Mesenchymal stem cell (in vitro differentiated cells and primary cell): ENCODE measurements at regions not wholly inside any gene's neighbourhood (a gene's known extent, or its start where the extent isn't known, plus 50 kb on each side); places are given as distances from the start of the nearest gene placed in this dataset.

Experiments
- DNase-seq: peaks from one replicate; pipeline ENCODE4 v3.0.0-alpha.2; 2013
- H2AFZ ChIP-seq: one replicate; pipeline ENCODE4 v1.6.1; 2013; ENCODE audit warnings: low read depth, mild to moderate bottlenecking, control low read depth, inconsistent platforms, low read length, moderate library complexity
- H2AK5ac ChIP-seq: 2 replicates; pipeline ENCODE4 v1.6.1; 2013; ENCODE audit warnings: low read length, moderate library complexity, mild to moderate bottlenecking, inconsistent platforms; ENCODE audit not compliant: severe bottlenecking
- H2BK120ac ChIP-seq: one replicate; pipeline ENCODE4 v1.6.1; 2013; ENCODE audit warnings: low read depth, mild to moderate bottlenecking, inconsistent platforms, low read length, moderate library complexity
- H2BK12ac ChIP-seq, 2 experiments: one replicate each; pipeline ENCODE4 v1.6.1; 2013; ENCODE audit warnings: inconsistent platforms in 2 of 2, low read length in 2 of 2, mild to moderate bottlenecking in 2 of 2, moderate library complexity in 2 of 2, control low read depth in 1 of 2
- H2BK15ac ChIP-seq: one replicate; pipeline ENCODE4 v1.6.1; 2013; ENCODE audit warnings: mild to moderate bottlenecking, low read depth, inconsistent platforms; ENCODE audit not compliant: poor library complexity, severe bottlenecking
- H2BK5ac ChIP-seq: 2 replicates; pipeline ENCODE4 v1.6.1; 2013; ENCODE audit warnings: low read depth, mild to moderate bottlenecking, low read length, control low read depth, inconsistent platforms; ENCODE audit not compliant: poor library complexity, severe bottlenecking
- H3K14ac ChIP-seq, 2 experiments: one replicate each; pipeline ENCODE4 v1.6.1; 2013; ENCODE audit warnings: inconsistent platforms in 2 of 2, low read length in 2 of 2, control low read depth in 1 of 2, mild to moderate bottlenecking in 1 of 2, moderate library complexity in 1 of 2
- H3K18ac ChIP-seq, 2 experiments: one replicate each; pipeline ENCODE4 v1.6.1; 2013; ENCODE audit warnings: inconsistent platforms in 2 of 2, low read length in 2 of 2, control low read depth in 1 of 2, low read depth in 1 of 2, mild to moderate bottlenecking in 1 of 2
- H3K23ac ChIP-seq, 2 experiments: one replicate each; pipeline ENCODE4 v1.6.1; 2013; ENCODE audit warnings: inconsistent platforms in 2 of 2, low read length in 2 of 2, mild to moderate bottlenecking in 2 of 2, moderate library complexity in 2 of 2, control low read depth in 1 of 2
- H3K27ac ChIP-seq: 2 replicates; pipeline ENCODE4 v1.5.1; 2013; ENCODE audit warnings: mild to moderate bottlenecking, moderate library complexity, low read length, control low read depth, inconsistent platforms; ENCODE audit not compliant: poor library complexity, severe bottlenecking
- H3K27me3 ChIP-seq, 2 experiments: 2 replicates each; pipeline versions ENCODE4 v1.6.1 to v1.7.0; 2013; ENCODE audit warnings: low read length in 2 of 2, mild to moderate bottlenecking in 2 of 2, moderate library complexity in 2 of 2, control low read depth in 1 of 2, inconsistent platforms in 1 of 2; ENCODE audit not compliant: control insufficient read depth in 1 of 2, insufficient read depth in 1 of 2
- H3K36me3 ChIP-seq, 2 experiments: 2 replicates each; pipeline versions ENCODE4 v1.6.1 to v1.7.0; 2013; ENCODE audit warnings: low read length in 2 of 2, control low read depth in 1 of 2, inconsistent platforms in 1 of 2, low read depth in 1 of 2, mild to moderate bottlenecking in 1 of 2; ENCODE audit not compliant: insufficient read depth in 2 of 2, control insufficient read depth in 1 of 2
- H3K4ac ChIP-seq, 2 experiments: one replicate each; pipeline ENCODE4 v1.6.1; 2013; ENCODE audit warnings: inconsistent platforms in 2 of 2, low read length in 2 of 2, mild to moderate bottlenecking in 2 of 2, moderate library complexity in 2 of 2, control low read depth in 1 of 2, low read depth in 1 of 2
- H3K4me1 ChIP-seq: 2 replicates; pipeline ENCODE4 v1.6.1; 2013; ENCODE audit warnings: low read depth, low read length, control low read depth; ENCODE audit not compliant: control insufficient read depth, insufficient read depth
- H3K4me2 ChIP-seq: 2 replicates; pipeline ENCODE4 v1.6.1; 2013; ENCODE audit warnings: low read length, mild to moderate bottlenecking, inconsistent platforms; ENCODE audit not compliant: poor library complexity, severe bottlenecking
- H3K4me3 ChIP-seq, 2 experiments: 2 replicates each; pipeline versions ENCODE4 v1.5.1 to v1.7.0; 2013; ENCODE audit warnings: low read length in 2 of 2, mild to moderate bottlenecking in 2 of 2, control low read depth in 1 of 2, low read depth in 1 of 2; ENCODE audit not compliant: insufficient read depth in 1 of 2
- H3K79me1 ChIP-seq: replicated peaks from 2 replicates; pipeline ENCODE4 v1.6.1; 2013; ENCODE audit warnings: mild to moderate bottlenecking, control low read depth, low read length, inconsistent platforms; ENCODE audit not compliant: poor library complexity, severe bottlenecking
- H3K9ac ChIP-seq: 2 replicates; pipeline ENCODE4 v1.7.0; 2013; ENCODE audit warnings: mild to moderate bottlenecking, low read length, moderate library complexity
- H3K9me3 ChIP-seq: 2 replicates; pipeline ENCODE4 v1.7.0; 2013; ENCODE audit warnings: mild to moderate bottlenecking, low read length; ENCODE audit not compliant: control insufficient read depth
- H4K8ac ChIP-seq: one replicate; pipeline ENCODE4 v1.6.1; 2013; ENCODE audit warnings: inconsistent platforms, mild to moderate bottlenecking, low read length, moderate library complexity
- H4K91ac ChIP-seq: one replicate; pipeline ENCODE4 v1.6.1; 2013; ENCODE audit warnings: mild to moderate bottlenecking, low read length, inconsistent platforms
- whole genome bisulfite sequencing: methylation state at CpG from one replicate; pipeline ENCODE4 v1.1.7; 2013; ENCODE audit warnings: mixed read lengths; 5-methylcytosine and 5-hydroxymethylcytosine counted together

DNA sequence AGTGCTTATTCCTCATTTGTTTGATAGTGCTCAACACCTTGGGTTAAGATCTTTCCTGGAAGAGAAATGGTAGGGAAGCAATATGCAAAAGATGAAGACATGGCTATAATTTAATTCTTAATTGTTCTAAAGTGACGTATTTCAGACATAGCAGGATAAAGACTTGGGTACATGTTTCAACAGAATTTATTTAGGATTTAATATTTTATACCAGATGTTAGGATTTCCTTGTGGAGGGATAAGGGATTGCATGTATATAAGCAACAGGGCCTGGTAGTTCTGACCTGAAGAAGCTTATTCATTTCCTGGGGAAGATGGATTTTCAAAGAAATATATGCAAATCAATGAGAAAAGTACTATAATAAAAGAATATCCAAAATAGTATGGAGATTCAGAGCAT is 163.8 kb downstream of the FAT3 start:
- DNase-seq = no peak
- WGBS = no CpG with 5 or more reads among the region's 1 CpG

DNA sequence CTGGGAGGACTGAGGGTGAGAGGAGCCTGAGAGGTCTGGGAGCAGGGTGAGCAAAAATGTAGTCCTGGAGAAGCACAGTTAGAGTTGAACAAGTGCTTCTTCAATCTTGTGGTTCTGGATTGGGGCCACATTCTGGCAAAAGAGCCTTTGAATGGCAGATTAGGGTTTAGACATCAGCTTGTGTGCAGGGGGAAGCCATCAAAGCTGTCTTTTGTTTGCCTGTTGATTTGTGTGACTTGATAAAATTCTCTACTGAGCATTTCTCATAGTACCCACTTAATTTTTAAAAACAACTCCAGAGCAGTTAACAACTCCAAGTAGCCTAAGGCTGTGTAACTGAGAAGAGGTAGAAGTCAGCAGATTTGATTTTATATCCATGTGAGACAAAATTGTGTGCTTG is 166.2 kb downstream of the FAT3 start:
- no peak overlapping the region for H3K27ac ChIP-seq
- peaks cover 0 to 6% of the 10 kb centered on the region in 2 experiments for H3K27me3 ChIP-seq

More for the DNA sequence above, 163.8 kb downstream of the FAT3 start:
- Histone ChIP-seq H2BK5ac (no peak overlapping the region), H3K4me3 (no peak overlapping the region), H3K9ac (no peak overlapping the region), H4K91ac (no peak overlapping the region), H3K23ac (no peak overlapping the region), H3K14ac (no peak overlapping the region), H3K36me3 (no peaks in the 10 kb centered on the region), H3K18ac (no peak overlapping the region), H3K4ac (no peak overlapping the region), H3K27me3 (peaks cover 0 to 6% of the 10 kb centered on the region in 2 experiments), H3K4me2 (no peak overlapping the region), H2BK15ac (no peak overlapping the region), H2BK12ac (no peak overlapping the region), H3K27ac (no peak overlapping the region), H3K9me3 (no peaks in the 10 kb centered on the region), H4K8ac (no peak overlapping the region), H2BK120ac (no peak overlapping the region), H2AK5ac (no peak overlapping the region), H2AFZ (no peak overlapping the region), H3K79me1 (no peaks in the 10 kb centered on the region), H3K4me1 (peaks cover 3% of the 10 kb centered on the region)

DNA sequence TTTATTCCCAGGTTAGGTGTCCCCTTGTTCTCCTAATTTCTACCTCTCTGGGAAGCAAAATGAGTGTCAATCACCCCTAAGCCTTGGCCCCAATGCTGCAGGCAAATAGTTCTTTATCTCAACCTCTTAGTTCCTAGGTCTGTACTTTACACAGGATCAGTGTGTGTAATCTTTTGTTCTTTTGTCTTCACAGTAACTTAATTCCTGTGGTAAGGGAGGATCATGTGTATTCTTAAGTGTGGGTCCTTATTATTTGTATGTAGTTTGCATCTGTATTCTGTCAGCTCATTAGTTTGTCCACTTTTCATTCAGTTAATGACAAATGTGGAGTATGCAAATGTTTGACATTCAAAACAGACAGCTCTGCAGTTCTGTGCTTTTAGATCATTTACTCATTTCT is 166.7 kb downstream of the FAT3 start:
- no peak for DNase-seq
- no peak overlapping the region for H2AK5ac ChIP-seq
- no peak overlapping the region for H4K8ac ChIP-seq
- H3K18ac ChIP-seq = no peak overlapping the region
- no peaks in the 10 kb centered on the region for H3K9me3 ChIP-seq
- H3K4me2 ChIP-seq = no peak overlapping the region
- H2AFZ ChIP-seq = no peak overlapping the region
- H2BK5ac ChIP-seq = no peak overlapping the region
- H3K14ac ChIP-seq = no peak overlapping the region
- H3K23ac ChIP-seq = no peak overlapping the region
- H3K27me3 ChIP-seq = peaks cover 0 to 6% of the 10 kb centered on the region in 2 experiments
- no peak overlapping the region for H2BK12ac ChIP-seq
- H3K36me3 ChIP-seq = no peaks in the 10 kb centered on the region
- peaks cover under 1% of the 10 kb centered on the region for H3K4me1 ChIP-seq
- H3K9ac ChIP-seq = no peak overlapping the region
- H3K79me1 ChIP-seq = no peaks in the 10 kb centered on the region
- no peak overlapping the region for H2BK15ac ChIP-seq
- H2BK120ac ChIP-seq = no peak overlapping the region
- no peak overlapping the region for H3K4me3 ChIP-seq
- no peak overlapping the region for H3K27ac ChIP-seq
- no peak overlapping the region for H3K4ac ChIP-seq
- no peak overlapping the region for H4K91ac ChIP-seq

More for the DNA sequence above, 166.2 kb downstream of the FAT3 start:
- Histone ChIP-seq H3K18ac (no peak overlapping the region), H3K14ac (no peak overlapping the region), H3K4ac (no peak overlapping the region), H2AFZ (no peak overlapping the region), H3K9ac (no peak overlapping the region), H3K9me3 (no peaks in the 10 kb centered on the region), H3K79me1 (no peaks in the 10 kb centered on the region), H4K91ac (no peak overlapping the region), H2BK5ac (no peak overlapping the region), H2BK120ac (no peak overlapping the region), H3K4me3 (no peak overlapping the region), H3K4me2 (no peak overlapping the region), H3K4me1 (no peaks in the 10 kb centered on the region), H2AK5ac (no peak overlapping the region), H3K36me3 (no peaks in the 10 kb centered on the region), H4K8ac (no peak overlapping the region), H2BK15ac (no peak overlapping the region), H2BK12ac (no peak overlapping the region), H3K23ac (no peak overlapping the region)
- DNase-seq = no peak

DNA sequence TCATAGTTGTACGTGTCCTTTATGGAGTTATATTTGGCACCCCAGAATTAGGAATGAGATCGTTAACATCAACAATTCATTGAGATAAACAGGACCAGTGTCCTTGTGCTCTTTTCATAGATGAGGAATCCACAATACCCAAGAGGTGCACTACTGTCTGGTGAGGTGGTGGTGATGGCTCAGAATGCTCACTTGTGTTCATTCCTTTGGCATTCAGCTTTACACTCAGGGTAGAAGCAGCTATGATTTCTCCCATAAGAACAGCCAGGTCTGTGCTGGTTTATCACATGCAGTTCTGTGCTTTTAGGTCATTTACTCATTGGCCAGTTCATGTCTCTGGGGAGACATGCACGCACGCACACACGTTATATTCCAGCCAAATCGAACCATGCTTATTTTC is 167.2 kb downstream of the FAT3 start:
- no peak overlapping the region for H3K4me3 ChIP-seq
- no peak overlapping the region for H2BK15ac ChIP-seq
- no peak overlapping the region for H2BK12ac ChIP-seq
- no peak overlapping the region for H4K91ac ChIP-seq
- no peaks in the 10 kb centered on the region for H3K79me1 ChIP-seq
- DNase-seq = no peak
- H2AK5ac ChIP-seq = no peak overlapping the region
- H3K27ac ChIP-seq = no peak overlapping the region
- peaks cover 2% of the 10 kb centered on the region for H3K4me1 ChIP-seq
- H2AFZ ChIP-seq = no peak overlapping the region
- H4K8ac ChIP-seq = no peak overlapping the region
- H2BK120ac ChIP-seq = no peak overlapping the region
- no peak overlapping the region for H3K4me2 ChIP-seq
- no peak overlapping the region for H3K14ac ChIP-seq
- no peak overlapping the region for H3K23ac ChIP-seq
- H3K4ac ChIP-seq = no peak overlapping the region
- H2BK5ac ChIP-seq = no peak overlapping the region
- H3K9ac ChIP-seq = no peak overlapping the region
- 85% methylated on average over 5 of the region's 6 CpGs for WGBS
- H3K18ac ChIP-seq = no peak overlapping the region
- H3K27me3 ChIP-seq = peaks cover 0 to 6% of the 10 kb centered on the region in 2 experiments
- H3K36me3 ChIP-seq = no peaks in the 10 kb centered on the region
- H3K9me3 ChIP-seq = no peaks in the 10 kb centered on the region
